ENCODE measurements at regions not wholly inside any gene's neighbourhood (a gene's known extent, or its start where the extent isn't known, plus 50 kb on each side); places are given as distances from the start of the nearest gene placed in this dataset.

DNA sequence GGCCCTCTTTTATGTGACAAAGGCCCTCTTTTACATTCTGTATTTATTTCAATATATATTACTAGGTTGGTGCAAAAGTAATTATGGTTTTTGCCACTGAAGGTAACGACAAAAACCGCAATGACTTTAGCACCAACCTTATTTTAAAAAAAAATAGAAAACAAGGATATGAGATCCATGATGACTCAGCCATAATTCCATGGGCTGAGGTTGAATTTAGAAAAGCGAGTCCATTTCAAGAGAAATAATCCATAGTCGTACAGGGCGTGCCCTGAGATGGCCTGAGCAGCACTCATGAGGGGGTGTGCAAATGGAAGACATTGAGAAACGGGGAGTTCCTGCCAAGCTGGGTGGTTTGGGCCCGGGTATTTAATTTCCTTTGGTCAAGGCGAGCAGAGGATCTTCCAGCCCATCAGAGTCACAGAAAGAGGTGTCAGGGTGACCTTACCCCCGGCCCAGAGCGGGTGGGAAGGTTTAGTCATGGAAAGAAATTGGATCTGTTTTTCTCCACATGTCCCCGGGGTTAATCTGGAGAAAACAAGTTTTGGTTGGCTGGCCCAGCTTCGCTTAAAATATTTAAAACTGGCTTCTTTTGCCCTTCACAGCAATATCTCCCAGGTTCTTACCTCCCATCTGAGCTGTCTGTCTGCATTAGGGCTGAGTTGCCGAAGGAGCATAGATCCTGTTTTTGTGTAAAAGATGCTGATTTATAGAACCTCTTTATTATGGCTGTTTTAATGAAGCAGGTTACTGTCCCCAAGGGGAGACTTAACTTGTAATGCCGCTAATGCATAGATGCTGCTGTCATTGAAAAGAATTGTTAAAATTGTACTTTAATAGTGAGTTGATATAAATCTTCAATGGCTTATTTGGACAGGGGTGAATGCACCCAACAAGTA lies 255.6 kb downstream of the PREX1 start:
- Histone ChIP-seq H3K4me1 (ENCODE audit: insufficient read depth, low read length) (no peaks in the 10 kb centered on the region), H3K4me3 (ENCODE audit: low read length) (no peak overlapping the region), H3K9me3 (ENCODE audit: low read depth, low read length) (no peaks in the 10 kb centered on the region), H3K27me3 (ENCODE audit: insufficient read depth, low read length) (no peaks in the 10 kb centered on the region)

DNA sequence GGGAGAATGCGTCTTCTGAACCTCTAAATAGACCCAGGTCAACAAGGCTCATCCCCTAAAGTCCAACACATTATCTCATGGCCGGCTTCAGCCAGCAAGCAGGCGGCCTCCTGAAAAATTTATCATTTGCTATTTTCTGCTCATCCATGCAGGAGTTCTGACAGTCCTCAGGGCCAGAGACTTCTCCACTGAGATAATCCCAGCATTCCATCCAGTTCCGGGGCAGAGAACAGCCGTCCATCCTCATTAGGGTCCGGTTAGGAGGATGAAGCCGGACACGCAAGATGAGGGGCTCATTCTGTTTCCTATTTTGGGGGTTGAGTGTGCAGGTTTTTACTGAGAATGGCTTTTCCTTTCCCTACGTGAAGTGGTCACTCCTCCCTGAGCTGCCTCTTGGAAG lies 258.1 kb downstream of the PREX1 start:
- Histone ChIP-seq H3K4me1 (ENCODE audit: insufficient read depth, low read length) (no peaks in the 10 kb centered on the region), H3K4me3 (ENCODE audit: low read length) (no peak overlapping the region), H3K9me3 (ENCODE audit: low read depth, low read length) (no peaks in the 10 kb centered on the region), H3K27me3 (ENCODE audit: insufficient read depth, low read length) (no peaks in the 10 kb centered on the region)

DNA sequence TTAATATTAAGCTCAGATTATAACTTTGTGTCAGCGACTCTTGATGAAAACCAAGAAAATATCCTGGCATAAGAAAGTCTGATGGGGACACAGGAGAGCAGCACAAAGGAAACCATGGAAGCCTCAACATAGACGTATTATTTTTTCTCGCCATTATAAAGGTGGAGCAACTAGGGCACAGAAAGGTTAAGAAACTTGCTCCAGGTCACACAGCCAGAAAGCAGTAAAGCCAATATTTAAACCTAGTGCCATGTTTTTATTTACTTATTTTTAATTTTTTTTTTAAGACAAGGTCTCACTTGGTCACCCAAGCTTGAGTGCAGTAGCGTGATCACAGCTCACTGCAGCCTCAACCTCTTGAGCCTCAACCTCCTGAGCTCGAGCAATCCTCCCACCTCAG lies 259.3 kb downstream of the PREX1 start:
- Histone ChIP-seq H3K9me3 (ENCODE audit: low read depth, low read length) (no peaks in the 10 kb centered on the region), H3K4me3 (ENCODE audit: low read length) (no peak overlapping the region), H3K4me1 (ENCODE audit: insufficient read depth, low read length) (no peaks in the 10 kb centered on the region), H3K27me3 (ENCODE audit: insufficient read depth, low read length) (no peaks in the 10 kb centered on the region)

DNA sequence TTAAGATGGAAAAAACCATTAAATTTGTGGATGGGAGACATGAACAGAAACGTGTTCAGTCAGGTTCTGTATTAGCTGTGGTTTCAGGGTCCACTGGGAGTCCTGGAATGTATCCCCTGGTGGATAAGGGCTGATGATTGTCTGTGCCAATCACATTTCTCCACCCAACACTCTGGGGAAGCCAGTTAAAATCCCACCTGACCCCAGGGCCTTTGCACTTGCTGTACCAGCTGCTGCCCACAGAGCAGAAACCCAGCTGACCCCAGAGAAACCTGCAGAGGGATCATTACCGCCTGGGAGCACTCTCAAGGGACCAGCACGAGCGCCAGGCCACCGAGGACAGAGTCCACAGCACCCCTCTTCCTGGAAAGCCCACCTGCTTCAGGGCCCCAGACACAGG lies 260.7 kb downstream of the PREX1 start:
- Histone ChIP-seq H3K27me3 (ENCODE audit: insufficient read depth, low read length) (no peaks in the 10 kb centered on the region), H3K4me1 (ENCODE audit: insufficient read depth, low read length) (no peaks in the 10 kb centered on the region), H3K4me3 (ENCODE audit: low read length) (no peak overlapping the region), H3K9me3 (ENCODE audit: low read depth, low read length) (no peaks in the 10 kb centered on the region)

DNA sequence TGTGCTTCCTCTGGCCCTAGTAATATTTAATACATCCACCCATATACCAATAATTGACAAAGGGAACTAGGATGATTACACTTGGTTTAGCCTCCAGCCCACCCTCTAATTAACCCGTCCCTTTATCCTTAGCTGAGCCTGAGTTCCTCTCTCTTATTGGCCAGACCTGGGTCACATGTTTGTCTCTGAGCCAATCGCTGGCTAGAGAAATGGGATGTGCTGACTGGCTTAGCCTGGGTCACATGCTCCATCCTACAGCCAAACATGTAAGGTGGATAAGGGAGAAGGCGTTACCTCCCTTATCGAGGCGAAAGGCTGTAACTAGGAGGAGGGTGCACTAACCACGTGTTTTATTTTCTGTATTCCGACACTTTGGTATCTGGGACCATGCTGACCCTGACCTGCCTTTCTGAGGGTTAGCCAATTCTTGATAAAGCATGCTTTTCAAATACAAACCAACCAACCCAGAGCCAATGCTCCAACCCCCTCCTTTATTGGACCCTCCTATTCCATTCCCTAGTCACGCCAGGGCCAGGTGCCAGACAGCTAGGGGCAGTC lies 262.7 kb downstream of the PREX1 start:
- Histone ChIP-seq H3K27me3 (ENCODE audit: insufficient read depth, low read length) (no peaks in the 10 kb centered on the region), H3K9me3 (ENCODE audit: low read depth, low read length) (no peaks in the 10 kb centered on the region), H3K4me1 (ENCODE audit: insufficient read depth, low read length) (no peaks in the 10 kb centered on the region), H3K4me3 (ENCODE audit: low read length) (no peak overlapping the region)

DNA sequence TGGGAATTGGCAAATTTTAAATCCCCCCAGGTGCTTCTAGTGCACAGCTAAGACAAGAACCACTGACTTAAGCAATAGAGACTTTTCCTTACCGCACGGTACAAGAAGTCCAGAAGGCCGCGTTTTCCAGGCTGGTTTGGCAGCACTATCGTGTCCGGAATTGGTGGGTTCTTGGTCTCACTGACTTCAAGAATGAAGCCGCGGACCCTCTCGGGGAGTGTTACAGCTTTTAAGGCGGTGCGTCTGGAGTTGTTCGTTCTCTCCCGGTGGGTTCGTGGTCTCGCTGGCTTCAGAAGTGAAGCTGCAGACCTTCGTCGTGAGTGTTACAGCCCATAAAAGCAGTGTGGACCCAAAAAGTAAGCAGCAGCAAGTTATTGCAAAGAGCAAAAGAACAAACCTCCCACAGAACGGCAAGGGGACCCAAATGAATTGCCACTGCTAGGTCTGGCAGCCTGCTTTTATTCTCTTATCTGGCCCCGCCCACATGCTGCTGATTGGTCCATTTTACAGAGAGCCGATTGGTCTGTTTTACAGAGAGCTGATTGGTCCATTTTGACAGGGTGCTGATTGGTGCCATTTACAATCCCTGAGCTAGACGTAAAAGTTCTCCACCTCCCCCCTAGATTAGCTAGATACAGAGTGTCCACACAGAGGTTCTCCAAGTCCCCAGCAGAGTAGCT lies 264.5 kb downstream of the PREX1 start:
- no peak overlapping the region for H3K4me3 ChIP-seq (ENCODE audit: low read length)
- no peaks in the 10 kb centered on the region for H3K27me3 ChIP-seq (ENCODE audit: insufficient read depth, low read length)
- H3K4me1 ChIP-seq (ENCODE audit: insufficient read depth, low read length), result no peaks in the 10 kb centered on the region
- no peaks in the 10 kb centered on the region for H3K9me3 ChIP-seq (ENCODE audit: low read depth, low read length)

DNA sequence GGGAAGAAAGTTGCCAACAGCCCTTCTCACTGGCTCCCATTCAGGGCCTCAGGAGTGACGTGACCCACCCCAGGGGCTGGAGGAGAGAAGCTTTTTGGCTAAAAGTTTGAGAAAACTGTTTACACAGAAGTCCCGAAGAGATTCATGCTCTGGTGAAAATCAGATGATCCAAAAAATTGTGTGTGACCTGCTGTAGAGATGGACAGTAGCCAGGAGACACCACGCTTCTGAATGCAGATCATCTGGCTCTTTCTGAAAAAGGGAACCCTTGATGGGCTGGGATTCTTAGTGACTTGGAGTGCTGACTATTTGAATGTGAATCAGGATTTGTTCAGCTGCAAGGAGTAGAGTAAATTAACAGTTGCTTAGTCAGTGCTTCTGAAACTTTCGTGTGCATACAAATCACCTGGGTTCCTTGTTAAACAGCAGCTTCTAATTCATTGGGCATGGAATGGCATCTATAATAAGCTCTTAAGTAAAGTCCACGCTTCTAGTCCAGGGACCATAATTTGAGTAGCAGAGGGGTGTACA lies 265.1 kb downstream of the PREX1 start:
- H3K27me3 ChIP-seq (ENCODE audit: insufficient read depth, low read length), result no peaks in the 10 kb centered on the region
- H3K9me3 ChIP-seq (ENCODE audit: low read depth, low read length), result no peaks in the 10 kb centered on the region
- no peaks in the 10 kb centered on the region for H3K4me1 ChIP-seq (ENCODE audit: insufficient read depth, low read length)
- no peak overlapping the region for H3K4me3 ChIP-seq (ENCODE audit: low read length)

DNA sequence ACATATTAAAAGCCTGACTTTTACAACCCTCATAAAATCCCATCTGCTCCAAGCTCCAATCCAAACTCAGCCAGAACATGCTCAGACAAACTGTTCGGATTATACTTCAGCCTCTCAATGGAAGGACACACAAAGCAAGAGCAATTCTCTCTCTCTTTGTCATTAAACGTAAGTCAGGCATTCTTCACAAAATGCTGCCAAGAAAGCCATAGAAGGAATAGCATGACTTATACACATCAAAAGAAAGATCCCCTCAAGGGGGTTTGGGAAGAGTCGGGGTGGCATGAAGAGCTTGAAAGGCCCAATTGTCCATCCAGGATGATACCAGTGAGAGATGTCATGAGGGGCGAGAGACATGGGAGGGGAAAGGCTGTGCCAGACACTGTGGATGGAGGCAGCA lies 268.9 kb downstream of the PREX1 start:
- H3K4me1 ChIP-seq (ENCODE audit: insufficient read depth, low read length), result no peaks in the 10 kb centered on the region
- H3K9me3 ChIP-seq (ENCODE audit: low read depth, low read length), result no peaks in the 10 kb centered on the region
- H3K4me3 ChIP-seq (ENCODE audit: low read length), result no peak overlapping the region
- no peaks in the 10 kb centered on the region for H3K27me3 ChIP-seq (ENCODE audit: insufficient read depth, low read length)

DNA sequence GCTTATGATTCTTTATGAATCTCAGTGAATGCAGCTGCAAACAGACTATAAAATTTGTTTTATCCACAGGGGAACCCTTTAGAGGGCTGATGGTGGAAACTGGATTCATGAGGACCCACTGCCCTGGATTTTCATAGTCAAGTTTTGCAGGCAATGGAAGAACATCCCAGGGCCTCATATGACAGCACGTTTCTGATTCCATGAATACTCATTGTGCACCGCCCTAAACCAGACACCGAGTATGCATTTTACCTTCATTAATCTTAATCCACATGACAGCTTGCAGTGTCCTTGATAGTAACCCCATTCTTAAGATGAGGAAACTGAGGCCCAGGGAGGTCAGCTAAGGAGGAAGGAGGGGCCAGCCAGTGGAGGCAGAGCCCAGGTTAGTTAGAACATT lies 270.4 kb downstream of the PREX1 start:
- Histone ChIP-seq H3K4me3 (ENCODE audit: low read length) (no peak overlapping the region), H3K4me1 (ENCODE audit: insufficient read depth, low read length) (no peaks in the 10 kb centered on the region), H3K27me3 (ENCODE audit: insufficient read depth, low read length) (no peaks in the 10 kb centered on the region)

DNA sequence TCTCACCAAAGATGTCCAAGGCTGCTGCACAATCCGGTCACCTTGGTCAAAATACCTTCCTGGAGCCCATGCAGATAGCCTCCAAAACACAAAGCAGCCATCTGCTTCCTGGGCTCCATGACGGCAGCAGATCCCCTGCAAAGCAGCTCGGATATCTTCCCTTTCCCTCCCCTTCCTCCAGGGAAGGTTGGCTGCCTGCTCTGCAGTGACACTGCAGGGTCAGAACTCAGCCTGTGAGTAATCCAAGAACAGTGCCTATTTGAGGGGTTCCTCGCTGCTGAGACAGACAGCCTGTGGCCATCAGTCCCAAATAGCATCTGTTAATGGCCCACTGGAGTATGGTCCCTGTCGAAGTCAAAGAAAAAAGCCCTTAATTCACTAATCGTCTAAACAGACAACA lies 270.8 kb downstream of the PREX1 start:
- Histone ChIP-seq H3K27me3 (ENCODE audit: insufficient read depth, low read length) (no peaks in the 10 kb centered on the region), H3K9me3 (ENCODE audit: low read depth, low read length) (no peaks in the 10 kb centered on the region), H3K4me3 (ENCODE audit: low read length) (no peak overlapping the region), H3K4me1 (ENCODE audit: insufficient read depth, low read length) (no peaks in the 10 kb centered on the region)

More for the DNA sequence above, 270.4 kb downstream of the PREX1 start:
- no peaks in the 10 kb centered on the region for H3K9me3 ChIP-seq (ENCODE audit: low read depth, low read length)

DNA sequence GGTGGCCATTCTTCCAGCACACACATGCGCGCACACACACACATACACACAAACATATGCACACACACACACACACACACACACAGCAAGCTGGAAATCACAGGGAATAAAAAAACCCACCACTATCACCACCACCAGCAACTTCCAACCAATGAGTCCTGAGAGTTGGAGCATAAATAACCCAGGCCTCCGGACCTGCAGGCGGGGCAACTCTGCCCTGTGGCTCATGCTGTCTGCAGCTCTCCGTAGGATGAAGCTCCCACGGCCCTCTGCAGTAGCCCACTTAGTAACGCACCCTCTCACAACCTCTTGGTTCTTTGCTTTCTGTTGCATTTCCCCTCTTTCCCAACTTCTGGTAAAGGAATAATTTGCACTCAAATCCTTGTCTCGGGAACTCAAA lies 275.2 kb downstream of the PREX1 start:
- no peaks in the 10 kb centered on the region for H3K4me1 ChIP-seq (ENCODE audit: insufficient read depth, low read length)
- H3K27me3 ChIP-seq (ENCODE audit: insufficient read depth, low read length), result no peaks in the 10 kb centered on the region
- no peaks in the 10 kb centered on the region for H3K9me3 ChIP-seq (ENCODE audit: low read depth, low read length)
- no peak overlapping the region for H3K4me3 ChIP-seq (ENCODE audit: low read length)

DNA sequence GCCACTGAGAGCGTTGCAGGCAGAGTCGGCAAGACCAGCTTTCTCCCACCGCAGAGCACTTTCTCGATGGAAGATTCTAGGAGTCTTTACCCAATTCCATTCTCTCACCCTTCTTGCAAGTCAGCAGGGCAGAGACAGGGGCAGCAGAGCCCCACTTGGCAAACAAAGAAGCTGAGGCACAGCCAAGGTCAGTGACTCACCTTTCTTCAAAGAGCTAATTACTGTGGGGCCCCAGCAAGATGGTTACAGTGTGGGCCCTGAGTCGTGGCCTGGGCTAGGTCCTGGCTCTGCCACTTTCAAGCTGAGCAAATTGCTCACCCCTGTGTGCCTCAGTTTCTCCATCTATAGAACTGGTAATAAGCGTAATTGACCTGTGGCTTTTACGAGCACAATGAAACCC lies 277.0 kb downstream of the PREX1 start:
- Histone ChIP-seq H3K4me1 (ENCODE audit: insufficient read depth, low read length) (no peaks in the 10 kb centered on the region), H3K27me3 (ENCODE audit: insufficient read depth, low read length) (no peaks in the 10 kb centered on the region), H3K9me3 (ENCODE audit: low read depth, low read length) (no peaks in the 10 kb centered on the region), H3K4me3 (ENCODE audit: low read length) (no peak overlapping the region)

DNA sequence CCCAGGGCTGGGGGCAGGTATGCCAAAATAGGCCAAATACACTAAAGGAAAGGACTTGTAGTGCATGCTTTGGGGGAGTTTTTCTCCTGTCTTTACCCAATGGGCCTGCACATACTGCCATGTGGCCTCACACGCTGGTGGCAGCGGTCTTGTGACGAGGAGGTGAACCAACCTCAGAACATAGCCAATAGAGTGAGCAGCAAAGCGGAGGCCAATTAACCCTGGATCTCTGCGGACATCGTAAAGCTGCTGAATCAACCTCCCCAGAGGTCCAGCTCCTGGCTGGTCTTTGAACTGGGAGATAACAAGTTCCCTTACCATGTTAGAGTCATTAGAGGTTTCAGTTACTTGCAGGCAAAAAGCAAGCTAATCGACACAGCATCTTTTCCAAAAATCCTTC lies 280.1 kb downstream of the PREX1 start:
- H3K4me3 ChIP-seq (ENCODE audit: low read length), result no peak overlapping the region
- H3K9me3 ChIP-seq (ENCODE audit: low read depth, low read length), result no peaks in the 10 kb centered on the region
- no peaks in the 10 kb centered on the region for H3K27me3 ChIP-seq (ENCODE audit: insufficient read depth, low read length)
- H3K4me1 ChIP-seq (ENCODE audit: insufficient read depth, low read length), result no peaks in the 10 kb centered on the region

DNA sequence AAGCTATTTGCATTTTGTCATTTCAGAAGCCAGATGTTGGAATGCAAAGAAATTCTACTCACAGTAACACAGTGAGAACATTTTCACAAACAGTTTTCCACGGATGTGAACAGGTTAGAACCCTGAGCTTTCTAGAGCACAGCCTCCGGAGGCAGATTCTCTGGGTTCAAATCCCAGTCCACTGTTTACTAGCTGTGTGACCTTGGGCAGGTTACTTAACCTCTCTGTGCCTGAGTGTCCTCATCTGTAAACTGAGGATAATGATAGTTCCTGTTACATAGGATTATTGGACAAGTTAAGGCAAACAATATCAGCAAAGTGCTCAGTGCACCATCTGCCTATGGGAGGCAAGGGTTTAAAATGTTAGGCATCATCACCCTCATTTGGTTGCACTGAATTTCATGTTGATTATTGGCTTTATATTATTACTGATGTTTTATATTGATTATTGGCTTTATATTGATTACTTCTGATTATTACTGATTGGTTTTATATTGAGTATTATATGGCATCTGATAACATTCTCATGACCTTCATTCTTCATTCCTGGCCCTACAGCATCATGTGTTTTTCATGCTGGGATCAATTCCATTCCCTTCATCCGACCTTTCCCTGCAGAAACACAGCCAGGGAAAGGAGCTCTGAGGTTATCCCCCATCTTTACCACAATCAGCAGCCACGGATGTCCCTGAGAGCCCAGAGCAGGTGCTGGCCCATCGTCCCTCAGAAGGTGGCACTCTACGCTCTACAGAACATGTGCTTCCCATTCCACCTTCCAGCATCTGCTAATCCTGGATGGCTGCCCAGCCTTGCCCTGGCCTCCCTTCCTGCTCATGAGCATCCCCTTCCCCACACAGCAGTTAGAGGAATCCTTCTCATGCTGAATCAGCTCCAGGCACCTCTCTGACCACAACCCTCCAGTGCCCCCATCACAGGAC lies 283.1 kb downstream of the PREX1 start:
- no peak overlapping the region for H3K4me3 ChIP-seq (ENCODE audit: low read length)
- H3K4me1 ChIP-seq (ENCODE audit: insufficient read depth, low read length), result no peaks in the 10 kb centered on the region
- H3K9me3 ChIP-seq (ENCODE audit: low read depth, low read length), result no peaks in the 10 kb centered on the region
- no peaks in the 10 kb centered on the region for H3K27me3 ChIP-seq (ENCODE audit: insufficient read depth, low read length)
